ENCODE measurements at regions not wholly inside any gene's neighbourhood (a gene's known extent, or its start where the extent isn't known, plus 50 kb on each side); places are given as distances from the start of the nearest gene placed in this dataset.

- no peak overlapping the region for H3K27ac ChIP-seq (ENCODE audit: low read depth in 1 of 2, low read length in 2 of 2)
- peaks cover 0 to 15% of the 10 kb centered on the region in 2 experiments for H3K9me3 ChIP-seq (ENCODE audit: control insufficient read depth in 1 of 2, insufficient read depth in 1 of 2, low read length in 2 of 2)
- no peak for TF ChIP-seq CTCF (IDR thresholded peaks at IDR 0.05)
- H3K36me3 ChIP-seq (ENCODE audit: insufficient read depth, low read length), result no peaks in the 10 kb centered on the region
- ChIA-PET POLR2A (no interaction called here), CTCF (no interaction called here)
- peaks cover 11% of the 10 kb centered on the region for H3K9me3 Mint-ChIP-seq
- H3K4me3 Mint-ChIP-seq, result no peak overlapping the region
- H3K27me3 ChIP-seq (ENCODE audit: control insufficient read depth in 1 of 2, insufficient read depth in 2 of 2, low read length in 2 of 2), result no peaks in the 10 kb centered on the region
- no peak for ATAC-seq (ENCODE audit: poor library complexity)
- H3K4me1 ChIP-seq (ENCODE audit: insufficient read depth, low read length), result no peaks in the 10 kb centered on the region
- H3K36me3 Mint-ChIP-seq (ENCODE audit: low read depth), result peaks cover 6% of the 10 kb centered on the region
- H3K27ac Mint-ChIP-seq, result no peak overlapping the region
- intact Hi-C loops (cut with DNase I, micrococcal nuclease), result no loop called here
- H3K27me3 Mint-ChIP-seq, result no peaks in the 10 kb centered on the region
- no peak overlapping the region for H3K4me3 ChIP-seq (ENCODE audit: low read length)
- no peaks in the 10 kb centered on the region for H3K4me1 Mint-ChIP-seq (ENCODE audit: low read depth)
- no peak for DNase-seq
These were observed 116.5 kb downstream of the GATA3 start for GRCh38 chr10:8171008-8171407.

GRCh38 chr10:8172604-8173003 is 118.1 kb downstream of the GATA3 start:
- Mint-ChIP-seq H3K4me3 (no peak overlapping the region), H3K9me3 (peaks cover 9% of the 10 kb centered on the region), H3K27ac (no peak overlapping the region), H3K4me1 (ENCODE audit: low read depth) (no peaks in the 10 kb centered on the region), H3K36me3 (ENCODE audit: low read depth) (peaks cover 6% of the 10 kb centered on the region), H3K27me3 (no peaks in the 10 kb centered on the region)
- Histone ChIP-seq H3K4me3 (ENCODE audit: low read length) (no peak overlapping the region), H3K27ac (ENCODE audit: low read depth in 1 of 2, low read length in 2 of 2) (no peak overlapping the region), H3K27me3 (ENCODE audit: control insufficient read depth in 1 of 2, insufficient read depth in 2 of 2, low read length in 2 of 2) (no peaks in the 10 kb centered on the region), H3K4me1 (ENCODE audit: insufficient read depth, low read length) (no peaks in the 10 kb centered on the region), H3K9me3 (ENCODE audit: control insufficient read depth in 1 of 2, insufficient read depth in 1 of 2, low read length in 2 of 2) (peaks cover 0 to 15% of the 10 kb centered on the region in 2 experiments), H3K36me3 (ENCODE audit: insufficient read depth, low read length) (no peaks in the 10 kb centered on the region)
- DNase-seq, result no peak
- intact Hi-C loops (cut with DNase I, micrococcal nuclease), result no loop called here
- no peak for ATAC-seq (ENCODE audit: poor library complexity)
- no peak for TF ChIP-seq CTCF (IDR thresholded peaks at IDR 0.05)
- ChIA-PET CTCF (no interaction called here), POLR2A (no interaction called here)

- intact Hi-C loops (cut with DNase I, micrococcal nuclease), result no loop called here
These were observed 118.9 kb downstream of the GATA3 start for GRCh38 chr10:8173243-8173865.

More at GRCh38 chr10:8173243-8173865, 118.9 kb downstream of the GATA3 start:
- H3K4me3 Mint-ChIP-seq, result no peak overlapping the region
- ATAC-seq (ENCODE audit: poor library complexity) (no peak), DNase-seq (no peak)
- TF ChIP-seq CTCF (IDR thresholded peaks at IDR 0.05), result no peak
- Histone ChIP-seq H3K36me3 (ENCODE audit: insufficient read depth, low read length) (no peaks in the 10 kb centered on the region), H3K9me3 (ENCODE audit: control insufficient read depth in 1 of 2, insufficient read depth in 1 of 2, low read length in 2 of 2) (peaks cover 0 to 11% of the 10 kb centered on the region in 2 experiments), H3K27ac (ENCODE audit: low read depth in 1 of 2, low read length in 2 of 2) (no peak overlapping the region), H3K4me1 (ENCODE audit: insufficient read depth, low read length) (no peaks in the 10 kb centered on the region), H3K4me3 (ENCODE audit: low read length) (no peak overlapping the region), H3K27me3 (ENCODE audit: control insufficient read depth in 1 of 2, insufficient read depth in 2 of 2, low read length in 2 of 2) (no peaks in the 10 kb centered on the region)
- H3K27ac Mint-ChIP-seq, result no peak overlapping the region
- H3K4me1 Mint-ChIP-seq (ENCODE audit: low read depth), result no peaks in the 10 kb centered on the region
- H3K27me3 Mint-ChIP-seq, result no peaks in the 10 kb centered on the region
- ChIA-PET POLR2A (interaction anchor here (1.0 kb wide), 1 partner anchor 10 kb away, joined by 3 read pairs; no protein-coding TSS in a partner anchor), CTCF (no interaction called here)
- H3K9me3 Mint-ChIP-seq, result peaks cover 5% of the 10 kb centered on the region
- H3K36me3 Mint-ChIP-seq (ENCODE audit: low read depth), result peaks cover 6% of the 10 kb centered on the region

All from CD4-positive, alpha-beta T cell (primary cell).